PC-3 (cell line): ENCODE measurements at regions not wholly inside any gene's neighbourhood (a gene's known extent, or its start where the extent isn't known, plus 50 kb on each side); places are given as distances from the start of the nearest gene placed in this dataset.

ENCODE experiments used
- EZH2 ChIP-seq: fragments of 300-600 bp; sonication (generic); IDR thresholded peaks from one replicate; pipeline ENCODE4 v1.6.1; 2017; ENCODE audit warnings: antibody characterized with exemption, mild to moderate bottlenecking, low read length; ENCODE audit not compliant: unreplicated experiment
- EZH2phosphoT487 ChIP-seq: fragments of 300-600 bp; sonication (generic); IDR thresholded peaks from 2 replicates; pipeline ENCODE4 v1.6.1; 2018; ENCODE audit warnings: mild to moderate bottlenecking, antibody characterized with exemption, low read length, borderline replicate concordance
- TF ChIP-seq, protein P1 (sequence below): fragments of 300-600 bp; sonication (generic); conservative IDR thresholded peaks from 2 replicates; pipeline ENCODE4 v1.5.1; 2017; ENCODE audit warnings: antibody characterized with exemption, low read depth, mild to moderate bottlenecking, low read length

DNA sequence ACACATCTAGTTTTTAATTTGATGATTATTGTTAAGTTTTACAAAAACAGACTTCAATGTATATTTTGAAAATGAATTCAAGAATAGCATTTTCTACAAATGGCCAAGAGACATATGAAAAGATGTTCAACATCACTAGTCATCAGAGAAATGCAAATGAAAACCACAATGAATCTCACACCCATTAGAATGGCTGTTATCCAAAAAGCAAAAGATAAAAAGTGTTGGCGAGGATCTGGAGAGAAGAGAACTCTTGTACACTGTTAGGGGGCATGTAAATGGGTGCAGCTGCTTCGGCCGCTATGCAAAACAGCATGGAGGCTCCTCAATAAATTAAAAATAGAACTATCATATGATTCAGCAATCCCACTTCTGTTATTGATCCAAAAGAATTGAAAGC is 185.8 kb upstream of the CCN2 start:
- TF ChIP-seq, protein P1, sequence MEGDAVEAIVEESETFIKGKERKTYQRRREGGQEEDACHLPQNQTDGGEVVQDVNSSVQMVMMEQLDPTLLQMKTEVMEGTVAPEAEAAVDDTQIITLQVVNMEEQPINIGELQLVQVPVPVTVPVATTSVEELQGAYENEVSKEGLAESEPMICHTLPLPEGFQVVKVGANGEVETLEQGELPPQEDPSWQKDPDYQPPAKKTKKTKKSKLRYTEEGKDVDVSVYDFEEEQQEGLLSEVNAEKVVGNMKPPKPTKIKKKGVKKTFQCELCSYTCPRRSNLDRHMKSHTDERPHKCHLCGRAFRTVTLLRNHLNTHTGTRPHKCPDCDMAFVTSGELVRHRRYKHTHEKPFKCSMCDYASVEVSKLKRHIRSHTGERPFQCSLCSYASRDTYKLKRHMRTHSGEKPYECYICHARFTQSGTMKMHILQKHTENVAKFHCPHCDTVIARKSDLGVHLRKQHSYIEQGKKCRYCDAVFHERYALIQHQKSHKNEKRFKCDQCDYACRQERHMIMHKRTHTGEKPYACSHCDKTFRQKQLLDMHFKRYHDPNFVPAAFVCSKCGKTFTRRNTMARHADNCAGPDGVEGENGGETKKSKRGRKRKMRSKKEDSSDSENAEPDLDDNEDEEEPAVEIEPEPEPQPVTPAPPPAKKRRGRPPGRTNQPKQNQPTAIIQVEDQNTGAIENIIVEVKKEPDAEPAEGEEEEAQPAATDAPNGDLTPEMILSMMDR: no peak
- TF ChIP-seq EZH2phosphoT487: no peak
- no peak for TF ChIP-seq EZH2
